GM12873 (cell line): ENCODE measurements at regions not wholly inside any gene's neighbourhood (a gene's known extent, or its start where the extent isn't known, plus 50 kb on each side); places are given as distances from the start of the nearest gene placed in this dataset.

Experiments used
- CTCF ChIP-seq: IDR thresholded peaks from 2 replicates; pipeline ENCODE4 v1.5.1; 2012; ENCODE audit warnings: low read depth, mild to moderate bottlenecking, moderate library complexity, low read length, control low read depth; ENCODE audit not compliant: insufficient read depth; ENCODE audit errors: missing control alignments

GRCh38 chr12:61654698-61655097 lies 605.5 kb upstream of the USP15 start:
- no peak for TF ChIP-seq CTCF

- TF ChIP-seq CTCF, result no peak
Measured at GRCh38 chr12:61655241-61655640, 605.0 kb upstream of the USP15 start.

GRCh38 chr12:61667676-61668075 lies 592.5 kb upstream of the USP15 start:
- TF ChIP-seq CTCF, result no peak

GRCh38 chr12:61676520-61676919 lies 583.7 kb upstream of the USP15 start:
- TF ChIP-seq CTCF, result no peak

GRCh38 chr12:61687407-61687806 lies 572.8 kb upstream of the USP15 start:
- TF ChIP-seq CTCF, result no peak

GRCh38 chr12:61694214-61694613 lies 566.0 kb upstream of the USP15 start:
- no peak for TF ChIP-seq CTCF

GRCh38 chr12:61701471-61701870 lies 558.7 kb upstream of the USP15 start:
- TF ChIP-seq CTCF, result no peak
